ENCODE measurements at regions not wholly inside any gene's neighbourhood (a gene's known extent, or its start where the extent isn't known, plus 50 kb on each side); places are given as distances from the start of the nearest gene placed in this dataset.

DNA sequence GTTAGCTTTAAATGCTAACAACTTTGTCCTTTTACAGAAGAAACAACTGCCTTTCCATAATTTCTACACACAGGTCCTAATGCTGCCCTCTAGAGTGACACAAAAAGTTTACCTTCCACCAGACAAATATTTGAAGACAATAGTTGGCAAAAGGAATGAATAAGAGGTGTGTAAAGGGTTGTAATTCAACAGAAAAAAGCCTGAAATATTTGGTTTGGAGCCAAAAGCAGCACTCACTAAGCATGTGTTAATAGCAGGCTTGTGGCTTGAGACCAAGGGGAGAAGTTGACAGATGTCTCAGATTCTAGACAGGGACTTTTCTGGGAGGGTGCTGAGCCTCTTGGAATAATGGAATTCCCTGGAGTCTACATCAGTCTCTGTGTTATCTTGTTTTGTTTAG, 156.2 kb upstream of the GALNT17 start:
- TF ChIP-seq, protein P1, sequence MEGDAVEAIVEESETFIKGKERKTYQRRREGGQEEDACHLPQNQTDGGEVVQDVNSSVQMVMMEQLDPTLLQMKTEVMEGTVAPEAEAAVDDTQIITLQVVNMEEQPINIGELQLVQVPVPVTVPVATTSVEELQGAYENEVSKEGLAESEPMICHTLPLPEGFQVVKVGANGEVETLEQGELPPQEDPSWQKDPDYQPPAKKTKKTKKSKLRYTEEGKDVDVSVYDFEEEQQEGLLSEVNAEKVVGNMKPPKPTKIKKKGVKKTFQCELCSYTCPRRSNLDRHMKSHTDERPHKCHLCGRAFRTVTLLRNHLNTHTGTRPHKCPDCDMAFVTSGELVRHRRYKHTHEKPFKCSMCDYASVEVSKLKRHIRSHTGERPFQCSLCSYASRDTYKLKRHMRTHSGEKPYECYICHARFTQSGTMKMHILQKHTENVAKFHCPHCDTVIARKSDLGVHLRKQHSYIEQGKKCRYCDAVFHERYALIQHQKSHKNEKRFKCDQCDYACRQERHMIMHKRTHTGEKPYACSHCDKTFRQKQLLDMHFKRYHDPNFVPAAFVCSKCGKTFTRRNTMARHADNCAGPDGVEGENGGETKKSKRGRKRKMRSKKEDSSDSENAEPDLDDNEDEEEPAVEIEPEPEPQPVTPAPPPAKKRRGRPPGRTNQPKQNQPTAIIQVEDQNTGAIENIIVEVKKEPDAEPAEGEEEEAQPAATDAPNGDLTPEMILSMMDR (IDR thresholded peaks at IDR 0.05; ENCODE audit: low read depth, low read length): no peak
- TF ChIP-seq POLR2A (IDR thresholded peaks at IDR 0.05; ENCODE audit: extremely low read depth, insufficient read length): no peak
- TF ChIP-seq, protein P2, sequence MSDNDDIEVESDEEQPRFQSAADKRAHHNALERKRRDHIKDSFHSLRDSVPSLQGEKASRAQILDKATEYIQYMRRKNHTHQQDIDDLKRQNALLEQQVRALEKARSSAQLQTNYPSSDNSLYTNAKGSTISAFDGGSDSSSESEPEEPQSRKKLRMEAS (IDR thresholded peaks at IDR 0.05; ENCODE audit: low read depth, low read length): no peak
